ENCODE measurements at regions not wholly inside any gene's neighbourhood (a gene's known extent, or its start where the extent isn't known, plus 50 kb on each side); places are given as distances from the start of the nearest gene placed in this dataset.

DNA sequence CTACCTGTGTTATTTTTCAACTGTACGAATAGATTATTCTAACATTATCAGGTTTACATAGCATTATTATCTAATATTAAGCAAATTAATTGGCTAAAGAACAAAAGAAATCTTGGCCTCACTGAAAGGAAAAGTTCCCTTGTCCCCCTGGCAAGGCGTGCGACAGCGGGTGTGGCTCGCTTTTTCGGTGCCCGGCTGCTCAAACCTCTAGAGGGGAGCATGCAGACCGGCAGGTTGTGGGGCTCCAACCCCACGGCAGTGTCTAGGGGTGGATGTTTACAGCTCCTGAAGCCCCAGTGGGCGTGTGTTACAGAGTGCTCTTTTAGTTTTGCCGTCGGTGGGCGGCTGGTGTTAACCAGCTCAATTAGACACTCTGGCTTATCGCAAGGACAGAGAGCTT lies 456.4 kb downstream of the TNS3 start:
- DNase-seq = no peak
- TF ChIP-seq, protein P1, sequence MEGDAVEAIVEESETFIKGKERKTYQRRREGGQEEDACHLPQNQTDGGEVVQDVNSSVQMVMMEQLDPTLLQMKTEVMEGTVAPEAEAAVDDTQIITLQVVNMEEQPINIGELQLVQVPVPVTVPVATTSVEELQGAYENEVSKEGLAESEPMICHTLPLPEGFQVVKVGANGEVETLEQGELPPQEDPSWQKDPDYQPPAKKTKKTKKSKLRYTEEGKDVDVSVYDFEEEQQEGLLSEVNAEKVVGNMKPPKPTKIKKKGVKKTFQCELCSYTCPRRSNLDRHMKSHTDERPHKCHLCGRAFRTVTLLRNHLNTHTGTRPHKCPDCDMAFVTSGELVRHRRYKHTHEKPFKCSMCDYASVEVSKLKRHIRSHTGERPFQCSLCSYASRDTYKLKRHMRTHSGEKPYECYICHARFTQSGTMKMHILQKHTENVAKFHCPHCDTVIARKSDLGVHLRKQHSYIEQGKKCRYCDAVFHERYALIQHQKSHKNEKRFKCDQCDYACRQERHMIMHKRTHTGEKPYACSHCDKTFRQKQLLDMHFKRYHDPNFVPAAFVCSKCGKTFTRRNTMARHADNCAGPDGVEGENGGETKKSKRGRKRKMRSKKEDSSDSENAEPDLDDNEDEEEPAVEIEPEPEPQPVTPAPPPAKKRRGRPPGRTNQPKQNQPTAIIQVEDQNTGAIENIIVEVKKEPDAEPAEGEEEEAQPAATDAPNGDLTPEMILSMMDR (IDR thresholded peaks at IDR 0.05; ENCODE audit: low read depth, low read length, missing control alignments) = no peak

DNA sequence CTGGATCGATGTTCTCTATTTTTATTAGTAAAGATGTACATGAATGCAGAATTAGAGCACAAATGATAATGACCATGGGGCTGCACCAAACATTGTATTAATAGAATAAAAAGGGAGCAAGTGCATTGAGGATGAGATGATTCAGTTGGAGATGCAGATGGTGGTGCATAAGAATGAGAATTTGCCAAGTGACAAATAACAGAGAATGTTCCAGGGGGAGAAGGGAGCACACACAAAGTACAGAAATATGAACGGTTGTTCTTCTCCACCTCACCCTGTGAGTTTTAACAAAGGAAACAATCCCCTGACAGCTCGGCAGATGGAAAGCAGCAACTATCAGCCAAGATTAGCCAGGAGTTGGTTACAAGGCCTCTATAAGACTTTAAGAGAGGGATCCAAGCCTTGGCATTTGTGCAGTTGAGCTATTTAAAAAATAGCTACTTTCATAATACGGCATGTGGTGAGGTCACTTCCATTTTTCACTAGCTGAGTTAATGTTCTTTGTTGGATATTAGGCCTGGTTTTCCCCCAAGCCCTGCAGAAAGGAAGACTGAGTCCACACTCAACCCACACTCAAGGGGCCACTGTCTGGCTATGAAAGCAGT lies 462.5 kb downstream of the TNS3 start:
- Histone ChIP-seq H3K27ac (no peak overlapping the region), H3K36me3 (replicated peaks) (no peaks in the 10 kb centered on the region), H3K27me3 (replicated peaks) (no peaks in the 10 kb centered on the region), H3K4me3 (ENCODE audit: low read depth, low read length) (no peak overlapping the region)
- DNase-seq = no peak
- TF ChIP-seq, protein P1 (IDR thresholded peaks at IDR 0.05; ENCODE audit: low read depth, low read length, missing control alignments) = no peak
- in situ Hi-C loops (cut with HindIII; ENCODE audit: low pct_ligation_motif_present, low sequenced_read_pairs) = no loop called here

More for the DNA sequence above, 456.4 kb downstream of the TNS3 start:
- no peak overlapping the region for H3K27ac ChIP-seq
- in situ Hi-C loops (cut with HindIII; ENCODE audit: low pct_ligation_motif_present, low sequenced_read_pairs) = no loop called here
- H3K27me3 ChIP-seq (replicated peaks) = no peaks in the 10 kb centered on the region
- no peaks in the 10 kb centered on the region for H3K36me3 ChIP-seq (replicated peaks)
- H3K4me3 ChIP-seq (ENCODE audit: low read depth, low read length) = no peak overlapping the region

DNA sequence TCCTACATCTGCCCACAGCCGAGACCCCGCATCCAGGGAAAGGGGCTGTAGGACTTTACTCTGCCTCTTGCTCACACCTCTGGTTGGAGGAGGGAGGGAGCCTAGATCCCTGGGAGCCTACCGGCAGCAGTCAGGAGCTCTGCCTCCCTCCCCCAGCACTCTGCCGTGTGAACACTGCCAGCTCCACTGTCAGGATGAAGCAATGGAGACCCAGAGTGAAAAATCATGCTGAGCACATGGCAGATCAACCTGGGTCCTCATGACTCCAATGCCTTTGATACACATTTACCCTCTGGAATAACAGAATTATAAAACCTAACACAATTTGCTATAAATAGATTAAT lies 477.7 kb downstream of the TNS3 start:
- DNase-seq = no peak
- TF ChIP-seq, protein P1 (IDR thresholded peaks at IDR 0.05; ENCODE audit: low read depth, low read length, missing control alignments) = no peak
- Histone ChIP-seq H3K27me3 (replicated peaks) (no peaks in the 10 kb centered on the region), H3K4me3 (ENCODE audit: low read depth, low read length) (no peak overlapping the region), H3K36me3 (replicated peaks) (no peaks in the 10 kb centered on the region), H3K27ac (no peak overlapping the region)
- in situ Hi-C loops (cut with HindIII; ENCODE audit: low pct_ligation_motif_present, low sequenced_read_pairs) = no loop called here

DNA sequence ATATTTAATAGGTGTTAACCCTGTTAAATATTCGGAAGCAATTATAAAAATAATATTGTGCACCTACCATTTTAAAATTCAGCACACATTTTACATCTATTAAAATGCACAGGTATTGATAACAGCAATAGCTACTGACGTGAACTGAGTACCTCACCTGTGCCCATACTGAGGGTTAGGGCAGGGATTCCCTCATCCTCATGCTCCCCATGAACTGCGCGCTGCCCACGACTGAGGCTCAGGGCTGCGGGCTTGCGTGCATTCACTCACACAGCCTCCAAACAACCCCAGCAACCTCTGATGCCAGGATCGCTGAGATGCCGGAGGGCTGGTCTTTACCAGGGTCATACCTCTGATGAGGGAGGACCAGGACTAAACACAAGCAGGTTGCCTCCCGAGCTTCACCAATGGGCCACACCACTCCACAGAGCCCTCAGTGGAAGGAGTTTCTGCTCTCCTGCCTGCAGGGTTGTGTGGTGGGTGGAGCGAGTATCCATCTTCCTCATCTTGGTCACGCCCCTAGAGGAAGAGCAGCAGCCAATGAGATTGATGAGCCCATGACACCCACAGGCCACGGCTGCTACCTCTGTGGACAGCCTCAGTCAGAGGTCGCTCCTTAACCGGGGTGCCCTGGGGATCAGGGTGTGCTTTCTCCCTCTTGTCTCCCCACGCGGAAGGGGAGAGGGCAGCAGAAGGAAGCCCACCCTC lies 478.3 kb downstream of the TNS3 start:
- H3K36me3 ChIP-seq (replicated peaks) = no peaks in the 10 kb centered on the region
- DNase-seq = no peak
- H3K27ac ChIP-seq = no peak overlapping the region
- no peak overlapping the region for H3K4me3 ChIP-seq (ENCODE audit: low read depth, low read length)
- TF ChIP-seq, protein P1 (IDR thresholded peaks at IDR 0.05; ENCODE audit: low read depth, low read length, missing control alignments) = no peak
- H3K27me3 ChIP-seq (replicated peaks) = no peaks in the 10 kb centered on the region
- in situ Hi-C loops (cut with HindIII; ENCODE audit: low pct_ligation_motif_present, low sequenced_read_pairs) = no loop called here

DNA sequence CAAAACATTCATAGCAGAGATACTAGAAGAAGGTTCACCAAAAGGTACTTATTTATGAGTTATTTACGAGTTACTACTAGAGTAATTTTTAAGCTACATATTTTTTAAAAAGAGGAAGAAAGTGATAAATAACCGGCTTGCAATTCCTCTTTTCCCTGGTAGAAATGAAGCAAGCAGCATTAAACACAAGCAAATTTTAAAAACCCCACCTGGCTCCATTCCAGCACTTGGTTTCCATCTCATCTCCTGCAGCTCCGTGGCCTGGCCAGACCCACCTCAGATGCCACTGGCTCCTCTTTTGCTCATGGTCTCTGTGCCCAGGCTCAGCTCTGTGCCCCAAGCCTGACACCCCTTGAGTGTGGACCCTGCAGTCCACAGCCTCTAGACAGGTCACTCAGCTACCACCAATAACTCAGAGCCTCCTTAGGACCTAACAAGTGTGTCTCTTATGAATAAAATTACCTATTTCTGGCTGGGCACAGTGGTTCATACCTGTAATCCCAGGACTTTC lies 479.5 kb downstream of the TNS3 start:
- DNase-seq = no peak
- TF ChIP-seq, protein P1 (IDR thresholded peaks at IDR 0.05; ENCODE audit: low read depth, low read length, missing control alignments) = no peak
- Histone ChIP-seq H3K36me3 (replicated peaks) (no peaks in the 10 kb centered on the region), H3K27ac (no peak overlapping the region), H3K27me3 (replicated peaks) (no peaks in the 10 kb centered on the region), H3K4me3 (ENCODE audit: low read depth, low read length) (no peak overlapping the region)
- in situ Hi-C loops (cut with HindIII; ENCODE audit: low pct_ligation_motif_present, low sequenced_read_pairs) = no loop called here

All from brain microvascular endothelial cell (primary cell).